Pulmonary artery endothelial cell (primary cell): ENCODE measurements at regions not wholly inside any gene's neighbourhood (a gene's known extent, or its start where the extent isn't known, plus 50 kb on each side); places are given as distances from the start of the nearest gene placed in this dataset.

Source experiments
- DNase-seq: peaks from one replicate; pipeline ENCODE4 v3.0.0-alpha.2; 2011; ENCODE audit warnings: low read depth, low spot score

DNA sequence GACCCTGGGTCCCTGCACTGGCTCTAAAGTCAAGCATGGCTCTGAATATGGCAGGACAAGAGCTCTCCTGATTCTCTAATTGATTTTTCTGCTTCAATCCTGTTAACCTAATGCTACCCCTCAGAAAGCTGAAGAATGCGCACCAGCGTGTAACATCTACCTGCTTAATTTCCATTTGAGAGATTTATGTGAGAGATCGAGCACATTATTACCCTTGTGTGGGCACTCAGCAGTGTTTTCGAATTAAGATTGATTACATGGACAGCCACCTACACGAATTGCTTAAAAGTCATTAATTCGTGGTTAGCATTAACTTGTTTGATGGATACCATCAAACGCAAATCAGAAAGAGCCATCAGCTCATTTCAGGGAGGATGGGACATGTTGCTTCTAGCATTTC is 88.7 kb upstream of the PLPP4 start:
- no peak for DNase-seq

DNA sequence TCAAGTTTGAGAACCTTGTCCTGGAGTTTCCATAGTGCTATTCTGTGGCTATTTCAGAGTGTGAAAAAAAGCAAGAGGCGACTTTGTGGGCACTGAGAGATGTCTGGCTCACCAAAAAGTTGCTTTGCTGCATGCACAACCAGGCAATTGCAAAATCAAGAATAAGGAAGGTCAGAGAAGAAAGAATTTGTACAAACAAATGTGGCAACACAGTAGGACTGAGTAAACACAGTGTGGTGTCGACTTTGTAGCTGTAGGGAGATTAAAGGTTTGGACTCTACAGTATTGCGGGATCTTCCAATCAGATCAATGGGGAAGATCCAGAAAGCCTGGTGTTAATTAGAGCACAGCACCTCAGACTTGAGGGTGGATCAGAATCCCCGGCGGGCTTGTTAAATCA is 88.1 kb upstream of the PLPP4 start:
- no peak for DNase-seq

DNA sequence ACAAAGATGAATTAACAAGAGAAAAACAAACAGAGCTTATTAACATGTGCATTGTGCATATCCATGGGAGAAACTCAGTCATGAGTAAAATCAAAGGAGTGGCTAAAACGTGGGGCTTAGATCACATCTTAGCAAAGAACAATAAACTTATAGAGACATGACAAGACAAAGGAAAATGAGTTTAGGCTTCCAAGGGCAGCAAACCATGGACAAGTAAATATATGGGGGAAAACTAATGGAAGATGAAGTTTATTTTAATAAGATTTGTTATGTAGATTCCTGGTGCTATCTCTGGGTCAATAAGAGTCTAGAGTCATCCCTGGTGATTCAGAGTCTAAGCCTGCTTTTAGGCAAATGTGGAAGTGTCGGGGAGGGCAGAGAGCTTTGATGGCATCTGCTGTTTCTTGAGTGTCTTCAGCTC is 87.2 kb upstream of the PLPP4 start:
- DNase-seq, result no peak

DNA sequence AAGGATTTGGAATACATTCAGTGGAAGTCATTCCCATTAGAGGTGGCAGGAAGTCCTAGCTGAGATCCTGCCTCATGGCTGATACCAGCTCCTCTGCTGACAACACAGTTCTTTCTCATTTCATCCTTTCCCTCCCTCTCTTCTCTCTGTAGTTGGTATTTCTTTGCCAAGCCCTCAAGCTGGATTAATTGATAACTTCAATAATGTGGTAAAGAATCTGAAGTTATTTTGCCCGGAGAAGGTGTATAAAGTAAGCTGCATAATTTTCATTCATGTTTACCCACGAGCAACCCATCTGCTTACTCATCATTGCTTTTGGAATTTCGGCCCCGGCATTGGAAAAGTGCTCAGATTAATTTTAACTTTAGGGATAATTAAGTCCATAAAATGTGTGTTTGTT is 85.2 kb upstream of the PLPP4 start:
- no peak for DNase-seq

DNA sequence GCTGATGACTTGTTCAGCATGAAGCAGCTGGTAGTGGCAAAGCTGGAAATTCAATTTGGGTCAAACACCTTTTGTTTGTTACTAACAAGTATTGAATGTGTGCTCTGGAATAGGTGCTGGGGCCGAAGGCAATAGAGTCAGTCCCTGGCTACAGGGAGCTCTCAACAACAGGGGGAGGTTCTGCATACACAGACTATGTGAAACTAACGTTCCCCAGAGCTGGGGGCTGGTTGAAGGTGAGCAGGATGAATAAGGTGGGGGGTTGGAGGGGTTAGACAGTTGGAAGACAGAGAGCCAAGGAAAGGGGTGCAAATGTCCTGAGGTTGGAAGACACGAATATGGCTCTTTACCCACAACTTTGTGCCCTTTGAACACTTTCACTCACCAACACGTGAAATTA is 84.1 kb upstream of the PLPP4 start:
- no peak for DNase-seq

DNA sequence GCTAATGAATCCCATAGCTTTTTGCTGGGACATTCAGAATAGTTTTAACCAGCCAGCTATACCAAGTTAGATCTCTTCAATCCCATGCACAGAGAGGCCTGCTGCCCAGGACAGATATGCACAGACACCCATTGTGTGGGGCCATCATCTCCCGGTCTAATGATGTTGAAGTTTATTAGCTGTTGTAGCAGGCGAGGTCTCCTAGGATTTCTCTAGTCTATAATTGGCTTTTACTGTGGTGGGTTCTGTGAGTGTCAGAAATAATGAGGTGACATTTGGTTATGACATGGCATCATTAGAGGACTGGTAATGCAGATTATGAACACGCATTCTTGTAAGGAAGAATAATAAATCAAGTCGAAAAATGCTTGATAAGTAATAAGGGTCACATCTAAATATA is 81.4 kb upstream of the PLPP4 start:
- DNase-seq, result no peak

DNA sequence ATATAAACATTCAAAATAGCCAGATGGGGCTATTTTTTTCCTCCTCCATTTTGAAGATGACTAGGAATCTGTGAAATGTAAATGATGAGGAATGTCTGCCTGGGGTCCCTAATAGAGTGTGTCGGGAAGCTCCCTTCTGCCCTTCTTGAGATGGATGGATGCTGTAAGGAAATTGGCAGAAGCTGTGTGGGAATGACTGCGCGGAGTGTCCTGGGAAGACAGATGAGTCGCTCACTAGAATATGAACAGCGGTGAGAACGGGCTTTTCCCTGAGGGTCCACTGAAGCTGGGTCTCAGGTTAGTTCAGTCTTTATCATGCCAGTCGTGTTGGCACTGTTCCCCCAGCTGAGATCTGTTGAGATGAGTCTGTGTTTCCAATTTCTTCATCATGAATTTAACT is 75.1 kb upstream of the PLPP4 start:
- DNase-seq, result no peak

DNA sequence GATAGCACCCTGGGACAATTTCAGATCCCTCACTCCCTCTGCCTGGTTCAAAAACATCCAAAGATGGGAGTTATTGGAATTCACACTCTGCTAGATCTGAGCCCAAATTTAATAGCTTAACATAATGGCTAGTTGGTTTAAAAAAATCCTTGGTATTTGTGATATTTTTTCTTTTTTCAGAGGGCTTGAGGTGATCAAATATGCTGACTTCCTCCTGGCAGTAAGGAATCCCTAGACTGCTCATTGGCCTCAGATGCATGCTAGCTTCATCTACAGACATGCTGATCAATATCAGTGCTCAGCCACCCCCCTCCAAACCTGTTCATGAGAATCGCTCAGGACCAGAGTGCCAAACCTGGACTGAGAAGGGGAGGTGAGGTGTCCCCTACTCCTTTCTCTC is 74.7 kb upstream of the PLPP4 start:
- no peak for DNase-seq

DNA sequence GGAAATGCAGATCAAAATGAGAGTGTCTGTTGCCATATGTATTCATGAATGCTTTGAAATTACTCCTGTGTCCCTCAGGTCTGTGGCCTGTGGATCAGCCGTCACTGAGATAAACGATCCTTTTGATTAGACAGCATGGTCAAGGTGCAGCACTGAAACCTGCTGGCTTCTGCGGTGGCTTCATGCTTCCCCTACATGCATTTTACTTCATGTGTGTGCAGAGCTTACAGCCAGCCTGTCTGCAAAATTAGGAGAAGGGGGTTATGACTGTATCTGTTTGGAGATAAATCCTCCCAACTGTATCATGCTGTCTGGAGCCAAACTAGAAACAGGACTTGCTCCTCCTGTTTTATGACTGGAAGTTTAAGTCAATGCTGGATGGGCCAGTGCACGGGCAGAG is 71.0 kb upstream of the PLPP4 start:
- no peak for DNase-seq

DNA sequence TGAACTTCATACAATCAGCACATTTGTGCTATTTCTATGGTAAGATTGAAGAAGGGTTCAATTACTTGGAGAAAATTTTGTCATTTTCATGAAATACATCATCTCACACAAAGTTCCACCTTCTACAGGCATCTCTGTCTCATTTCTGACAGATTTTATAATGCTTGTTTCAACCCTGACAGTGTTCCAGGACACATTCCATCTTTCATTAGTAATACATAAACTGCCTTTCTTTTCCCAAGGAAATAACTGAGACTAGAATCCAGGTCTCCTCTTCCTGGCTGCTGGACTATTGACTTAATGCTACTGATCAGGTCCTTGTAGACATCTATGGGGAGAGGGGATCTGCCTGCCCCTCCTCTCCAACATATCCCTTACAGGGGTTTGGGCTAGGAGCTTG is 70.1 kb upstream of the PLPP4 start:
- no peak for DNase-seq

GRCh38 chr10:120387326-120387725 is 69.7 kb upstream of the PLPP4 start:
- DNase-seq, result no peak

GRCh38 chr10:120392245-120392644 is 64.8 kb upstream of the PLPP4 start:
- DNase-seq, result no peak

DNA sequence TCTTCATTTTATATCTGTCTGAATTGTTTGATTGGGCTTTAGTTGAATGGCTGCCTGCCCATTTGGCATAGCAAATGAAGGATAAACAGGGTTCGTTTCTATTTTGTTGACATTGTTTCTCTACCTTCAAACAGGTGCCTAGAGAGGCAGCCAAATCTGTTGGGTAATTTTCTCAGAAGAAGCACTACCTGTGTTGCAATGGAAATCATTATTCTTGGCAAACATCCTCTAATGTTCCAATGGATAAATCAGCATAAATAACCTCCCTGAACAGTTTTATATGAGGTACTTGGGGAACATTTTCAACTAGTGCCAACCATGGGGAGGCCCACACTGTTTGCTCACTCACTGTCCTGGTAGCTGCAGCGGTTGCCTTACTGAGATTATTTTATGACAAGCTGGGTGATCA is 64.4 kb upstream of the PLPP4 start:
- DNase-seq, result no peak

DNA sequence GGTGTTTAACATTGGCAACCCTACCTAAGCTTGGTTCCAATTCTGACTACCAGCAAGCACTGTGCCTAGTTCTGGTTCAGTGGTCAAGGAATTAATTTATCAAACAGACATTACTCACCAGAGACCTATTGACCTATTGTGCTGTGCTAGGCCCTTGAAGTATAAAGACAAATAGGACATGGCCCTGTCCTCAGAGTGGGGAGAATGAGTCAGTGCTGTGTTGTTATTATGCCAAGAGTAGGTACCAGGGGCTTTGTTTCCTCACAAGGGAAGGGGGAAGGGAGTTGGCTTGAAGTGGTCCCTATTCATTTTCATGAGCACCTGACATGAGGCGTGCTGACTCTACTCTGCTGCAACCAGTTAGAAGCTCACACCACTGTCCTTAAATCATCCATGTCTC is 62.6 kb upstream of the PLPP4 start:
- DNase-seq, result peak; percentile 45

DNA sequence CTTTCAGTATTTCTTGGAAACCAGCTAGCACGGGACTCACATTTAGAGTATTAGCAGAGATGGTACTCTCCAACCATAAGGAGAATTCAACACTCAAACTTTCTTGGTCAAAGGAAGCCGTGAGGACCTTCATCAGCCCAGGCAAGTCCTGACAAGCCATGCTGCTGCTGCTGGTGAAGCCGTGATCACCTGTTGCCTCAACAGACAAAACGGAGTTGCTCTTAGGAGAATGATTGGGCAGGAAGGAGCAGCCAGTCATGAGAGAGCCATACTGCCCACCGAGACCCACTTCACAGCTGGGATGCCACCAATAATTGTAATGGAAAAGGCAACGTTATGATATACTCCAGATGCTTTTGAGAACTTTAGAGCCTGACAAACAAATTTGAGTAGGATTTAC is 60.8 kb upstream of the PLPP4 start:
- no peak for DNase-seq

DNA sequence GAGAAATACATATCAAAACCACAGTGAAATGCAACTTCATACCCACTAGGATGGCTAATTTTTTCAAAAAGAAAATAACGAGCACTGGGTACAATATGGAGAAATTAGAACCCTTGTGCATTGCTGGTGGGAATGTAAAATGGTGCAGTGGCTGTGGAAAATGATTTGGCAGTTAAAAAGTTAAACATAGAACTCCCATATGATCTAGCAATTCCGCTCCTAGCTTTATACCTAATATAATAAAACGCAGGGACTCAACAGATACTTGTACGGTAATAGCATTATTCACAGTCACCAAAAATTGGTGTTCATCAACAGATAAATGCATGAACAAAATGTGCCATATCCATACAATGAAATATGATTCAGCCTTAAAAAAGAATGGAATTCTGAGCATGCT is 58.8 kb upstream of the PLPP4 start:
- no peak for DNase-seq

DNA sequence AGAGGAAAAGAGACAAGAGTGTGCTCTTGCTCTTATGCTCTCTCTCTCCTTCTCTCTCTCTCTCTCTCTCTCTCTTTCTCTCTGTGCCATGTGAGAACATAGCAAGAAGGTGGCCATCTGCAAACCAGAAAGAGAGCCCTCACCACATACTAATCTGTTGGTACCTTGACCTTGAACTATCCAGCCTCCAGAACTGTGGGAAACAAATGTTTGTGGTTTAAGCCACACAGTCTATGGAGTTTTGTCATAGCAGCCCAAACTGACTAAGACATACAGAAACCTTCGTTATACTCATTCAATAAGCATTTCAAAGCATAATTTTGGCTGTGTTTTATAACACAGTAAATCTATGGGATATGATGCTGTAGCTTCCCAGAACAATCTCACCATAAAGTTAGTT is 56.4 kb upstream of the PLPP4 start:
- no peak for DNase-seq

DNA sequence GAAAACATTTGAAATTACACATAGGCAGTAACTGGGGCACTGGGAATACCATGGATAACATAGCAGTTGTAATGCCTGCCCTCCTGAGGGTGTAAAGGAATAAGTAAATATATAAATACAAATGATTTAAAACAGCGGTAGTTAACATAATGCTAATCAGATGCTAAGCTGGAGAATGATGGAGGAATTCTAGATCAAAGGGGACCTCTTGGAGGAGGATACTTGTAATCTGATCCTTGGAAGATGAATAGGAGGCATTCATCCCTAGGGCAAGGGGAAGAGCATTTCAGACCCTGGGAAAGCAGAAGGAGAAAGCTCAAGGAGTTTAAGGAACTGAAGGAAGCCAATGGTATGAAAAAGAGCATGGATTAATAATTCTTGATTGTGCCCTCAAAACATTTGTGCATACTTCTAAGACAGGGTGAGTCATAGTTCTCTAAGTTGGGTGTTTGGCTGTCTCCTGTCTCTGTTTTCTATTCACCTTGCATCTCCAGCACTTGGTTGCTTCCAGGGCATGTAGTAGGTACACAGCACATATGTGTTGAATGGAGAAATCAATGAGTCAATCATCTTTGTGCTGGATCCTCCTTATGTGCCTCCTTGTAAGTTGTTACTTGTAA is 54.8 kb upstream of the PLPP4 start:
- DNase-seq, result no peak

- no peak for DNase-seq
Observed at GRCh38 chr10:120403109-120403508, 53.9 kb upstream of the PLPP4 start.

- DNase-seq, result no peak
Observed at GRCh38 chr10:120406376-120406775, 50.7 kb upstream of the PLPP4 start.
